Gastrocnemius medialis (tissue), 4 donors: ENCODE measurements at regions not wholly inside any gene's neighbourhood (a gene's known extent, or its start where the extent isn't known, plus 50 kb on each side); places are given as distances from the start of the nearest gene placed in this dataset.

Source experiments
- CTCF ChIP-seq, 5 experiments: fragments of 450-650 bp in 3 of 5; fragments of 200-600 bp in 2 of 5; sonication (generic) in 2 of 5; IDR thresholded peaks in 4 of 5; conservative IDR thresholded peaks in 1 of 5; 1 replicate in 4 of 5; 2 replicates in 1 of 5; pipeline ENCODE4 v1.5.1; 2016 to 2019; ENCODE audit warnings: antibody characterized with exemption in 5 of 5, mild to moderate bottlenecking in 3 of 5, moderate library complexity in 3 of 5
- POLR2A ChIP-seq, 2 donors: fragments of 450-650 bp; IDR thresholded peaks; one replicate each; pipeline ENCODE4 v1.6.1; 2017; ENCODE audit warnings: antibody characterized with exemption in 2 of 2, mild to moderate bottlenecking in 2 of 2, moderate library complexity in 2 of 2

GRCh38 chr10:133004478-133004877, 62.1 kb upstream of the CFAP46 start:
- TF ChIP-seq CTCF (IDR thresholded peaks at IDR 0.05 in 4 of 5, conservative IDR thresholded peaks at IDR 0.05 in 1 of 5): no peak
- no peak for TF ChIP-seq POLR2A (IDR thresholded peaks at IDR 0.05)
